ENCODE measurements at regions not wholly inside any gene's neighbourhood (a gene's known extent, or its start where the extent isn't known, plus 50 kb on each side); places are given as distances from the start of the nearest gene placed in this dataset.

DNA sequence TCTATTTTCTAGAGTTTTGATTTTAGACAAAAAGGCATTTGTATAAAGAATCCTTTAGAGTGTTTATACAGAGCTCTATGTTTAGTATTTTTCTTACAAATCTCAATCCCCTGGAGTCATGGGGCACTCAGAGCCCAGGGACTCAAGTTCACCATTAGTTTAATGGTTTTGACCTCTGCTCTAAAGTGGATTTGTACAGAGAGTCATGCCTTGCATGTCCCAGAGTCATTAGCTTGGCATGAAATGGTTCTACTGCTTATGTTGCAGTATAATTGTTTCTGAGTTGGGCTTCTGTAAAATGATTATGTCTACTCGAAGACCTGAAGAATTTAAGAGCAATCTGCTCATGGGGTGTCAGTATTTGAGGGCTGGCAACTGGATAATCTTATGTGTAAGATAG is 406.2 kb downstream of the DLEU7 start:
- TF ChIP-seq, protein P1, sequence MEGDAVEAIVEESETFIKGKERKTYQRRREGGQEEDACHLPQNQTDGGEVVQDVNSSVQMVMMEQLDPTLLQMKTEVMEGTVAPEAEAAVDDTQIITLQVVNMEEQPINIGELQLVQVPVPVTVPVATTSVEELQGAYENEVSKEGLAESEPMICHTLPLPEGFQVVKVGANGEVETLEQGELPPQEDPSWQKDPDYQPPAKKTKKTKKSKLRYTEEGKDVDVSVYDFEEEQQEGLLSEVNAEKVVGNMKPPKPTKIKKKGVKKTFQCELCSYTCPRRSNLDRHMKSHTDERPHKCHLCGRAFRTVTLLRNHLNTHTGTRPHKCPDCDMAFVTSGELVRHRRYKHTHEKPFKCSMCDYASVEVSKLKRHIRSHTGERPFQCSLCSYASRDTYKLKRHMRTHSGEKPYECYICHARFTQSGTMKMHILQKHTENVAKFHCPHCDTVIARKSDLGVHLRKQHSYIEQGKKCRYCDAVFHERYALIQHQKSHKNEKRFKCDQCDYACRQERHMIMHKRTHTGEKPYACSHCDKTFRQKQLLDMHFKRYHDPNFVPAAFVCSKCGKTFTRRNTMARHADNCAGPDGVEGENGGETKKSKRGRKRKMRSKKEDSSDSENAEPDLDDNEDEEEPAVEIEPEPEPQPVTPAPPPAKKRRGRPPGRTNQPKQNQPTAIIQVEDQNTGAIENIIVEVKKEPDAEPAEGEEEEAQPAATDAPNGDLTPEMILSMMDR (conservative IDR thresholded peaks at IDR 0.05), result no peak

GRCh38 chr13:50438351-50438750 is 405.1 kb downstream of the DLEU7 start:
- TF ChIP-seq, protein P1 (conservative IDR thresholded peaks at IDR 0.05), result no peak
- no peak overlapping the region for H3K27ac ChIP-seq

More for the DNA sequence above, 406.2 kb downstream of the DLEU7 start:
- H3K27ac ChIP-seq, result no peak overlapping the region

DNA sequence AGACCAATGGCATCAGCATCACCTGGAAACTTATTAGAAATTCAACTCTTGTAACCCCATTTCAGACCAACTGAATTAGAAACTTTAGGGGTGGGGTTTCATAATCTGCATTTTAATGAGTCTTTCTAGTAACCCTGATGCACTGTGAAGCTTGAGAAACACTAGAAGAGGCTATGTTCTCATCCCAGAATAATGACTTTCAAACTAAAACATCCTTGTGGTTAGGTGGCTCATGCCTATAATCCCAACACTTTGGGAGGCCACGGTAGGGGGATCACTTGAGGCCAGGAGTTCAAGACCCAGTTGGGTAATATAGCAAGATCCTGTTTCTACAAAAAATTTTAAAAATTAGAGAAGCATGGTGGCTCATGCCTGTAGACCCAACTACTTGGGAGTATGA is 402.4 kb downstream of the DLEU7 start:
- TF ChIP-seq, protein P1 (conservative IDR thresholded peaks at IDR 0.05), result no peak
- H3K27ac ChIP-seq, result no peak overlapping the region

GRCh38 chr13:50444726-50445125 is 398.8 kb downstream of the DLEU7 start:
- no peak overlapping the region for H3K27ac ChIP-seq
- TF ChIP-seq, protein P1 (conservative IDR thresholded peaks at IDR 0.05), result no peak

GRCh38 chr13:50446611-50447010 is 396.9 kb downstream of the DLEU7 start:
- no peak overlapping the region for H3K27ac ChIP-seq
- TF ChIP-seq, protein P1 (conservative IDR thresholded peaks at IDR 0.05), result no peak

DNA sequence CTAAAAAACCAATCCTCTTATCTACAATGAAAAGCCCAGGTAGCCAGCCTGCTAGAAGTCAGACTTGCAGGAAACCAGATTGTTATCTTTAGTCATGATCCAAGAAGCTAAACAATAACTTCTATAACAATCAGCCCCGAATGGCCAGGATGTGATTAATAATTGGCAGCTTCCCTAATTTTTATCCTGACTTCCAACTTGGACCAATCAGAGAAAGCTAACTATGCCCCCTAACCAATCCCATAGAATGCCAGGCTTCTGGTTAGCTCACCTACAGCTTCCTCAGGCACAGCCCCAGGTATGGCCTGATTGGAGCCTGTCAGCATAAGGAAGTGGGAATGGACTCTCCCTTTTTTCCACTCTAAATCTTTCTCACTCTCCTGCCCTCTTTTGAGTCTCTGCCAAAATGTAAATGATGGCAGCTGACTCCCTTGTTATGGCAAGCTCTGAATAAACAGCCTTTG is 394.9 kb downstream of the DLEU7 start:
- H3K27ac ChIP-seq, result peak overlapping the region; percentile 48
- TF ChIP-seq, protein P1 (conservative IDR thresholded peaks at IDR 0.05), result no peak

- TF ChIP-seq, protein P1 (conservative IDR thresholded peaks at IDR 0.05), result no peak
- H3K27ac ChIP-seq, result peak overlapping the region; percentile 48; the same call in 1 of the 2 replicates
Observed at GRCh38 chr13:50449465-50449864, 394.0 kb downstream of the DLEU7 start.
